GM21723 (cell line): ENCODE measurements at regions not wholly inside any gene's neighbourhood (a gene's known extent, or its start where the extent isn't known, plus 50 kb on each side); places are given as distances from the start of the nearest gene placed in this dataset.

Experiments used
- ATAC-seq: cut with Tn5 transposase; IDR thresholded peaks from one replicate; pipeline ENCODE4 v1.9.1; 2021; ENCODE audit warnings: mild to moderate bottlenecking, moderate library complexity; ENCODE audit not compliant: unreplicated experiment

DNA sequence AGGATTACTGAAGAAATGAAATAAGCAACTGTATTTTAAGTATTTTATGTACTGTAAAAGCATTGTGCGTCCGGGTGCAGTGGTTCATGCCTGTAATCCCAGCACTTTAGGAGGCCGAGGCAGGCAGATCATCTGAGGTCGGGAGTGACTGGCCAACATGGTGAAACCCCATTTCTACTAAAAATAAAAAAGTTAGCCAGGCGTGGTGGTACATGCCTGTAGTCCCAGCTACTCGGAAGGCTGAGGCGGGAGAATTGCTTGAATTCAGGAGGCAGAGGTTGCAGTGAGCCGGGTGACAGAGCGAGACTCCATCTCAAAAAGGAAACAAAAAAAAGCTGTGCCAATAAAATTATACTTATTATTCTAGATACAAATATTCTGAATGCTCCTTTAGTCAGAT, 215.4 kb upstream of the DMRT1 start:
- peak; percentile 4 for ATAC-seq

- ATAC-seq: peak; percentile 75
Observed at GRCh38 chr9:626596-626995, 214.9 kb upstream of the DMRT1 start.

- no peak for ATAC-seq
Observed at GRCh38 chr9:627336-627970, 214.0 kb upstream of the DMRT1 start.

GRCh38 chr9:629146-629545, 212.4 kb upstream of the DMRT1 start:
- no peak for ATAC-seq

GRCh38 chr9:630817-631216, 210.7 kb upstream of the DMRT1 start:
- no peak for ATAC-seq

GRCh38 chr9:631596-631995, 209.9 kb upstream of the DMRT1 start:
- ATAC-seq: no peak

- no peak for ATAC-seq
Observed at GRCh38 chr9:633461-633860, 208.0 kb upstream of the DMRT1 start.

GRCh38 chr9:636931-637591, 204.4 kb upstream of the DMRT1 start:
- no peak for ATAC-seq

- ATAC-seq: no peak
Observed at GRCh38 chr9:638152-638551, 203.3 kb upstream of the DMRT1 start.

GRCh38 chr9:642014-642413, 199.5 kb upstream of the DMRT1 start:
- no peak for ATAC-seq

- no peak for ATAC-seq
Observed at GRCh38 chr9:643966-644365, 197.5 kb upstream of the DMRT1 start.

DNA sequence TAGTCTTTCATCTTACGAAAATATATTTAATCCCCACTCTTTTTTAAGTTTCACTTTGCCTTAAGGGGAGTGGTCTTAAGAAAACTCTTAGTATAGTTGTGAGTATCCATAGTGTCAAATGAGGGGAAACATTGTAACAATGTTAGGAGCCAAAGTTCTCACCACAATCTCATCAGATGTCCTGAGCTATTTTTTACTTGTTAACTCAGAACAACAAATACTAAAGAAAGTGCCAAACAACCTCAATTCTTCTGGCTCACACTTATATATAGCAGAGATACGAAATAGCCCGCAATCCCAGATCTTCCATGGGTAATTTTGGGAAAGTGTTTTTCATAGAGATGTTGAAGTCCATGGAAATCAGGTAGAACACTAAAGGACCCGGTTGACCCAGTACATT, 194.0 kb upstream of the DMRT1 start:
- no peak for ATAC-seq

- ATAC-seq: no peak
Observed at GRCh38 chr9:649128-650074, 192.1 kb upstream of the DMRT1 start.

DNA sequence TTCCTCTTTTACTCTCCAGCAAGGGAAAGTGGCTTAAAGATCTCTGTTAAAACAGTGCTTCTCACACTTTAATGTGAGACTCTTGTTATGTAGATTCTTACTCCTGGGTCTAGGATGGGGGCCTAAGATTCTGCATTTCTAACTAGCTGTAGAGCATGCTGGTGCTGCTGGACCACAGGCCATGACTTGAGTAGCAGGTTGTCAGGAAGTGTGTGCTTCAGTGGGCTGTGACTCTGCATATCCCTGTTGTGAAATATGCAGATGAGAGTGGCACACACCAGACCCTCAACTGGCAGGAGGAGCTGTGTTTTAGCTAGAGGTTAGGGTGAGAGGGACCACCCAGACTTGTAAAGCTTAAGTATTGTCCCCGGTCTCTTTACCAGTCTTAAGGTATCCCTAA, 191.1 kb upstream of the DMRT1 start:
- ATAC-seq: no peak

GRCh38 chr9:651371-651770, 190.1 kb upstream of the DMRT1 start:
- no peak for ATAC-seq

DNA sequence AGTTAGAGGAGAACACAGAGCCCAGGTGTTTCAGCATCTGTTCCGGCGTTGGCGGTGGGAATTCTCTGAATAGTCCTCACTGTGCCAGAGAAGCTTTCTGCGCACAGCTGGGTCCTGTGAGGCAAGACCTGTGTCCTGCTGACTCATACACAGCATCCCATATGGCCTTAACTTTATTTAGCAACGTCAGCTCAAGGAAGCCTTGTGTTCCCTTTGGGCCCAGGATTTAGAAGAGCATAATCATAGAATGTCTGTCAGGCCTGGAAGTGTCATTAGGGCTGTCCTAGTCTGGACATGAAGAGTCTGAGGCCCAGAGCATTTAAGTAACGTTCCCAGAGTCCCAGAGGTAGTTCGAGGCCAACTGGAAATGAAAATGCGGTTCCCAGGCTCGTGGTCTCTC, 188.6 kb upstream of the DMRT1 start:
- no peak for ATAC-seq

GRCh38 chr9:653421-653820, 188.1 kb upstream of the DMRT1 start:
- no peak for ATAC-seq

DNA sequence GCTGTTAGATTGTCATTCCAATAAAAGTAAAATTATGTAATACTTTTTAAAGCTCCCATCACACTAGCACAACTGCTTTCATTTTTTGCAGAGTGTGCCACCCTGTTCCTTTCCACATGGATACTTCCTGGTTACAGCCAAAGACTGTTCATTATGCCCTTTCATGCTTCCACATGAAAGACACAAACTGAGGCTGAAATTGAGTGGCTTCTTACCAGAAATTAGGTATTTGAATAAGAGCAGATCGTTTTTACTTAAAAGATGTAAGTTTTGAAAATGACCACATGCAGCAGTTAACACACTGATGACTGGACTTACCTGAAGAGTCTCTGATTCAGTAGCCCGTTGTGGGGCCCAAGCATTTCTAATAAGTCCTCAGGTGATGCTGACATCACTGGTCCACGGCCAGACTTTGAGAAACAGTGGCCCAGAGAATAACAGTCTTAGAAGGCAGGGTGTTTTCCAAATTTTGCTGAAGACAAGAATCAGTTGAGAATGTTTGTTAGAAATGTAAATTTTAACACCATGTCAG, 187.6 kb upstream of the DMRT1 start:
- no peak for ATAC-seq

DNA sequence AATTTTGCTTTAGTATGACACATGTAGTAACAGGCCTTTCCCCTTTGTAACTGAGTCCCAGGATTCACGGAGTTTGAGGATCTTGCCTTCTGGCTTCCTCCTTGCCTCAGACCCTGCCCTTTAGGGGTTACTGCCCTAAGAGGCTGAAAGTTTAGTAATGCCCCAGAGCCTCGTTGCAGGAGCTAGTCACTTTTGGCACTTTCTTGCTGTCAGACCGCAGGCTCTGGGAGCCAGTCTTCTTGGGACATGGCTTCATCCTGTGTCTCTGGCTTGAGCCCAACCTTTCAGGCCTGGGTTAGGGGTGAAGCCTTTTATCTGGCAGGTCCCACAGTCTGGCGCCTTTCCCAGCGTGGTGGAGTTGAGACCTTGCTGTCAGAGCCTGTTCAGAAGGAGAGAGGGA, 185.6 kb upstream of the DMRT1 start:
- ATAC-seq: no peak

DNA sequence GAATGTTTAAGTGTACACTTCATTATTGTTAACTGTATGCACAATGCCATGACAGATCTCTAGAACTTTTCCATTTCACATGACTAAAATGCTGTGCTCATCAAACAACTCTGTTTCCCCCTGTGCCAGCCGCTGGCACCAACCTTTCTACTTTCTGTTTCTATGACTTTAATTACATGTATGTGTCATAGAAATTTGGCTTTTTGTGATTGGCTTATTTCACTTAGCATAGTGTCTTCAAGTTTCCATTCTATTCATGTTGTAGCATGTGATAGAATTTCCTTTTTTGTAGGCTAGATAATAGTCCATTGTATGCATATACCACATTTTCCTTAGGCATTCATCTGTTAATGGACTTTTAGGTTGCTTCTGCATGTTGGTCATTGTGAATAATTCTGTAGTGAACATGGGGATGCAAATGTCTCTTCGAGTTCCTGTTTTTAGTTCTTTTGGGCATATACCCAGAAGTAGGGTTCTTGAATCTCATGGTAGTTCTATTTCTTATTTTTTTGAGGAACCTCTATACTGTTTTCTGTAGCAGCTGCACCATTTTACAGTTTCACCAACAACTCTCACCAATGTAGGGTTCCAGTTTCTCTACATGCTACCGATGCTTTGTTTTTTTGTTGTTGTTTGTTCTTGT, 184.4 kb upstream of the DMRT1 start:
- no peak for ATAC-seq

DNA sequence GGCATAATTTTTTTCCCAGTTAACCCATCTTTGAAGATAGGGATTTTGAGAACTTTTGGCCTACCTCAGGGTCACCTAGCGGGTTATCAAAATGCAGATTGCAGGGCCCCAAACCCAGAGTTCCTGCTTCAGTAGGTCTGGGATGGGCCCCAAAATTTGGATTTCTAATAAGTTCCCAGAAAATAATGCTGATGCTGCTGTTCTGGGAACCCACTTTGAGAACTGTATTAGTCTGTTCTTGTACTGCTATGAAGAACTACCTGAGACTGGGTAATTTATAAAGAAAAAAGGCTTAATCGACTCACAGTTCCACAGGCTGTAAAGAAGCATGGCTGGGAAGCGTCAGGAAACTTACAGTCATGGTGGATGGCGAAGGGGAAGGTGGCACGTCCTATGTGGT, 182.2 kb upstream of the DMRT1 start:
- no peak for ATAC-seq
